ENCODE measurements at regions not wholly inside any gene's neighbourhood (a gene's known extent, or its start where the extent isn't known, plus 50 kb on each side); places are given as distances from the start of the nearest gene placed in this dataset.
"Not testable (repeated sequence)": the region's sequence is repeated elsewhere in the genome, so short reads cannot be mapped to it uniquely, and the experiment has no call there.

- no peak for DNase-seq
These were observed 54.2 kb upstream of the ANKRD1 start for GRCh38 chr10:90975096-90975495.

- no peak for DNase-seq
These were observed 56.4 kb upstream of the ANKRD1 start for GRCh38 chr10:90977162-90977854.

GRCh38 chr10:90977855-90978486 is 57.1 kb upstream of the ANKRD1 start:
- DNase-seq: no peak

GRCh38 chr10:90982406-90983008 is 61.6 kb upstream of the ANKRD1 start:
- no peak for DNase-seq

GRCh38 chr10:90983914-90984549 is 63.1 kb upstream of the ANKRD1 start:
- DNase-seq: no peak

- DNase-seq: no peak
These were observed 64.0 kb upstream of the ANKRD1 start for GRCh38 chr10:90984898-90985297.

- no peak for DNase-seq
These were observed 64.5 kb upstream of the ANKRD1 start for GRCh38 chr10:90985321-90985933.

GRCh38 chr10:90986136-90986760 is 65.4 kb upstream of the ANKRD1 start:
- DNase-seq: no peak

GRCh38 chr10:90986870-90987269 is 66.0 kb upstream of the ANKRD1 start:
- DNase-seq: no peak

- no peak for DNase-seq
These were observed 66.5 kb upstream of the ANKRD1 start for GRCh38 chr10:90987383-90987782.

- DNase-seq: no peak
These were observed 67.1 kb upstream of the ANKRD1 start for GRCh38 chr10:90988024-90988423.

GRCh38 chr10:90988802-90989201 is 67.9 kb upstream of the ANKRD1 start:
- no peak for DNase-seq

- DNase-seq: no peak
These were observed 68.5 kb upstream of the ANKRD1 start for GRCh38 chr10:90989378-90989777.

- DNase-seq: no peak
These were observed 71.6 kb upstream of the ANKRD1 start for GRCh38 chr10:90992462-90992861.

- DNase-seq: no peak
These were observed 72.5 kb upstream of the ANKRD1 start for GRCh38 chr10:90993340-90993739.

- DNase-seq: no peak
These were observed 76.8 kb upstream of the ANKRD1 start for GRCh38 chr10:90997670-90998069.

- DNase-seq: no peak
These were observed 78.0 kb upstream of the ANKRD1 start for GRCh38 chr10:90998733-90999511.

- DNase-seq: no peak
These were observed 78.8 kb upstream of the ANKRD1 start for GRCh38 chr10:90999512-91000172.

GRCh38 chr10:91000470-91000869 is 79.6 kb upstream of the ANKRD1 start:
- no peak for DNase-seq

- DNase-seq: no peak
These were observed 80.1 kb upstream of the ANKRD1 start for GRCh38 chr10:91000985-91001384.

GRCh38 chr10:91002656-91003055 is 81.8 kb upstream of the ANKRD1 start:
- DNase-seq: no peak

GRCh38 chr10:91003379-91003778 is 82.5 kb upstream of the ANKRD1 start:
- DNase-seq: not testable (repeated sequence)

Data from CD4-positive, alpha-beta T cell treated with Interleukin-12 subunit alpha and Interleukin-12 subunit beta, for 1 hour (primary cell).